HG03442 (cell line): ENCODE measurements at regions not wholly inside any gene's neighbourhood (a gene's known extent, or its start where the extent isn't known, plus 50 kb on each side); places are given as distances from the start of the nearest gene placed in this dataset.

ENCODE experiments used
- ATAC-seq: cut with Tn5 transposase; IDR thresholded peaks from one replicate; pipeline ENCODE4 v1.9.1; 2021; ENCODE audit warnings: mild to moderate bottlenecking, moderate library complexity; ENCODE audit not compliant: unreplicated experiment

DNA sequence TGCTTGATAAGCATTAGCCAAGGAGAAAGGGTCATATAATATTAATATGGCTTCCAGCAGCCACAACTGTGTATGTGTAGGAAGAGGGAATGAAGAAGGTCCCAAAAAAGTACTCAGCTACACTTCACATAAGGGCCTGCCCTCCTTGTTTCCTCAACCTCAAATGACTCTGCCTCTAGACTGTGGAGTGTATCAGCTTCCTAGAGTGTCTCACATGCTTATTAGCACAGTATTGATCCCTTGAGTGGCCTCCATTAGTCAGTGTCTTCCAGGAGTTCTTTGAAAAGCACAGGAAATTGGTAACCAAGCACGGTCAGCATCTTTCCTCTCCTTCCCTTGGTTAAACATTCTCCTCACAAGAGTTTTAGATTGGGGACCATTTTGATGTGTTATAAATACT lies 190.4 kb upstream of the ATP10B start:
- no peak for ATAC-seq

DNA sequence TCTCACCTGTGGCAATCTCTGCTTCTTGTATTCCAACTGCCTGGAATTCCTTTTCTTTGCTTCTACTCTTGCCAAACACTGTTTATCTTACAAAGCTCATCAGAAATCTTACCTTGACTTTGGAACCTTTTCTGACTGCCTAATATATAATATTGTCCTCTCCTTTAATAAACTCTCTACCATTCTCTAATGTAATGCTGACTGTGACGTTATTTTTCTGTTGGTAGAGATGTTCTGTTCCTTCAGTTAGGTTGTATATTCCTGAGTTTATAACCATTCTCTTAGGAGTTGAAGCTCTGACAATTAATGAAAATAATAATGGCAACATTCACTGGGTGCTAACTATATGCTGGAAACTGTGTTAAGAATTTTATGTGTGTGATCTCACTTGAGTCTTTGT lies 188.8 kb upstream of the ATP10B start:
- no peak for ATAC-seq

DNA sequence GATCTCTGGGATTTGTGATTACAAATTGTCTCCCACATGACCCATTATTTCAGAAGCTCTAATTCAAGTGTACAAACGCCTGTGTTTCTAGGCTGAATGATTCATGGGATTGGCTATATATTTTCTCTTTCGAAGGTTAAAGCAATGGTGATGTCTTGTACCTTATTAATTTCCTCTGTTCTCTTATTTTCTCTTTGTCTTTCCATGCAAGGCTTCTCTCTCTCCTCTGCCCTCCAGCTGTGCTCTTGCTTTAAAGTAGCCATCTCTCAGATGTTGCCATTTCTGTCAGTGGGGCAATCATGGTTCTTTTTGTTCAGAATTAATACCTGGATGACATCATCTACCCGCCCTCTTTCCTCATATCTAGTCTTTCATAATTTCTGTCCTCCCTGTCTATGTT lies 184.3 kb upstream of the ATP10B start:
- ATAC-seq: no peak

GRCh38 chr5:161034451-161034850 lies 182.4 kb upstream of the ATP10B start:
- no peak for ATAC-seq

- no peak for ATAC-seq
These were observed 178.2 kb upstream of the ATP10B start for GRCh38 chr5:161030229-161030628.

- ATAC-seq: no peak
These were observed 175.8 kb upstream of the ATP10B start for GRCh38 chr5:161027763-161028162.

- no peak for ATAC-seq
These were observed 171.5 kb upstream of the ATP10B start for GRCh38 chr5:161023551-161023950.

- ATAC-seq: no peak
These were observed 170.1 kb upstream of the ATP10B start for GRCh38 chr5:161022151-161022550.

DNA sequence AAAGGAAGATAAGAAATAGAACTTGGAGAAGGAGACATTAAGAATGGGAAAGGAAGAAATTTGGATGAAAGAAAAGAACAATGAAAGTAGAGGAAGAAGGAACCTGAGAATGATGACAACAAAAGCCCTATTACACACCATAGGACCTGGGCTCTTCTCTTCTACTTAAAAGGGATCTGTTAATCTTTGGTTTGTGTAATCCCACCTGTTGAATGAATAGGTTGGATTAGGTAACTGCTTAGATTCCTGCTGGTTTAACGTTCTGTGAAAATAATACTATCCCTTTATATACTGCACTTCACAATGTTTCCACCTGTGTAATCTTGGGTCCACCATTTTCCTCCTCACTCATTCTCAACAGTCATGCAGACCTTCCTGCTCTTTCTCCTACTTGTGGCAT lies 157.8 kb upstream of the ATP10B start:
- ATAC-seq: no peak

- no peak for ATAC-seq
These were observed 157.2 kb upstream of the ATP10B start for GRCh38 chr5:161009194-161009593.

GRCh38 chr5:161007879-161008278 lies 155.9 kb upstream of the ATP10B start:
- ATAC-seq: no peak

- no peak for ATAC-seq
These were observed 150.6 kb upstream of the ATP10B start for GRCh38 chr5:161002571-161003074.

GRCh38 chr5:161001604-161002003 lies 149.6 kb upstream of the ATP10B start:
- ATAC-seq: peak; percentile 70

GRCh38 chr5:161001142-161001541 lies 149.1 kb upstream of the ATP10B start:
- ATAC-seq: peak; percentile 46

DNA sequence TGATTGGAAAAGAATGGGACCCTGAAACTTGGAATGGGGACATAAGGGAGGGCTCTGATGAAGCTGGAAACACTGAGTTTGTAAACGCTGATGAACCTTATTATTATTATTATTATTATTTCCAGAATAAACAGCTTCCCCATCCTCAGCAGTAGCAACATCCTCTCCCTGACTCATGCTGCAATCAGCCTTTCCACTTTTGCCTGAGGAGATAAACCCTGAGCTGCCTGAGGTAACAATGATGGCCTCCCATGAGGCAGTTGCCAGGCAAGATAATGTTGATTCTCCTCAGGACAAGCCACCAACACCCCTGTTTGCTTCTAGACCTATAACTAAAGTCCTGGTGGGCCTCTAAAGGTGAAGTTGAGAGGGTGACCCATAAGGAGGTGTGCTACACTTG lies 139.2 kb upstream of the ATP10B start:
- ATAC-seq: no peak

- ATAC-seq: peak; percentile 17
These were observed 127.4 kb upstream of the ATP10B start for GRCh38 chr5:160979385-160979784.

DNA sequence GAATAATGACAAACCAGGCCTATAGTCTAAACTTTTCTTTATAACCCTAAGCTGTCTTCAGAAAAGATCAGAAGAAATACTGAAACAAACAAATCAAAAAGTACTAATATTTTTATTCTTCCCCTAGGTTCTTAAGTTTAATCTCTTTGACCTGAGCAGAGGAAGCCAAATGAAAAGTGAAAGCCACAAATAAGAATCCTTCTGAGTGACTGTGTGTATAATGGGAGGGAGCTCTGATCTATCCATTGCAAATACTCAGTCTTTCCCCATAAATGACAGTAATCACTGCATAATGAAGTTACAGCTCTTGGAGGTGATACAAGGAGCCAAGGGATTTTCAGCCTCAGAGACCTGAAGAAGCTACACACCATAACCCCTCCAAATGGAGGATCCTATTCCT lies 126.9 kb upstream of the ATP10B start:
- peak; percentile 53 for ATAC-seq

- ATAC-seq: no peak
These were observed 124.2 kb upstream of the ATP10B start for GRCh38 chr5:160976181-160976580.

DNA sequence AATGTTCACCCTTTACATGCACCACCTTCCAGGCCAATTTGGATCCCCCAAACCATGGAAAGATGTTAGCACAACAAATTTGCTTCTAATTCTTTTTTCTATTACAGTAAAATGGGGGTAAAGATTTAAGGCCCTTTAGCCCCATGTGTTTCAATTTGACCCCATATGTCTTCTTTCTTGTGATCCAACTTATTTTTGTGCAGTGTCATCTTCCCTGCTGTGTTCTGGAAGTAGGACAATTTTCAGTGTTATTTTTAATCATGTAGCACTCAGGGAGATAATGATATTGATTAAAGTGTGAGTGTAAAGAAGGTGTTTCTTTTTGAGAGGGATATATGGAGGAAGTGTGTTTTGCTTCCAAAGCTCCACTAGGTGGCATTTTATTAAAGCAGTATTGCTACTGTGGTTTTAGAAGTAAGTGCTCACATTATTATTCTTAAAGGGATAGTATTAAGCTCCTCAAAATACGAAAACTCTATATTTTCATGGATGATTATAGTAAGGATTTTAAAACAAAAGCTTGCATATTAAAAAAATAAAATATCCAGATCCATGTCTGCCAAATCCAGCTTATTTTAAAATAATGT lies 118.7 kb upstream of the ATP10B start:
- ATAC-seq: no peak

DNA sequence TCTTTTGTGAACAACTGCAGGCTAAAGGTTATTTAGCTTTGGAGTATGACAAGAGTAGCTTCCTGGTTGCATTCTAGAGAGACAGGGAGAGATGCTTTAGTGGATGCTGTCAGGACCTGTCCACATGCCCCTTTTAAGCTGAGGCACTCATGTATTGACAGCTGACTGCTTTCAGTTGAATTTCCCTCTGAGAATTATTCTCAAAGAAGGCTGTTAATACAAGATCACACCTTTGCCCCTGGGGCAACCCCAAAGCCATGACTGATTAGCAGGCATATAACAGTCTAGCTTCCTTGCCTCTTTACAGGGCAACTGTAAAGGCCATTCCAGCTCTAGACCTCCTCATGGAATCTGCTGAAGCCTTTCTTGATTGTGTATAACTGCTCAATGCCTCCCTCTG lies 117.6 kb upstream of the ATP10B start:
- no peak for ATAC-seq

DNA sequence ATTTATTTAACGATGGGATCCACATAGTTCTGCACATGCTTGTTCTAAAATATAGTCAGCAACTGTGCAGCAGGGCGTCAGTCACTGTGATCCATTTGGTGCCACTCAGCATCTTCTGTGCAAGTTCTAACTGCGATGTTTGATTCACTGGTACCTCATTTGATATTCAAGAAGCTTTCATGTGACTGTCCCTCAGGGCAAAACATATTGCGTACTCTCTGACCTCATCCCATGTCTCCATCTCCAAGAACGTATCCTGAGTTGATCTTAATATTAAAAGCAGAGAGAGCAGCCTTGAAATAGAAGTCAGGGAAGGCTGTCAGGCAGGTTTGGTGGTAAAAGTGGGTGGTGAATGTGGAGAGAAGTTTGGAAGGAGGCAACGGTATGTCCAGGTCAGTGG lies 116.5 kb upstream of the ATP10B start:
- ATAC-seq: no peak

DNA sequence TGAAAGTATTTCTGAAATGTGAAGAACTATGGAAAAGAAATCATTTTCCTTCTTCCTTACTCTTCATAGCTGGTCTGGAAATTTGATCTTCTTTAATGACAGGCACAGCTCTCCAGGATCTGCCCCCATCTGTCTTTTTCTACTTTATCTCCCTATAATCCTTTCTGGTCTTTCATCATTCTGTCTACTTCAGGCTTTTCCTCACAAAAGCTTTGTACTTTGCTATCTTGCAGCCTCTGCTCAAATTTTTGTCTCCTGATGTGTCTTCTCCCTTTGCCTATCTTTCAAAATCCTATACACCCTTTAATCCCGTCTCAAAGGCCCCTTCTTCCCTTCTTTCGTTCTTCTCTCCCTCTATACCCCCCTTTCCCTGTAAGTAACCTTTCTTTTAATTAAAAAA lies 114.9 kb upstream of the ATP10B start:
- ATAC-seq: no peak

DNA sequence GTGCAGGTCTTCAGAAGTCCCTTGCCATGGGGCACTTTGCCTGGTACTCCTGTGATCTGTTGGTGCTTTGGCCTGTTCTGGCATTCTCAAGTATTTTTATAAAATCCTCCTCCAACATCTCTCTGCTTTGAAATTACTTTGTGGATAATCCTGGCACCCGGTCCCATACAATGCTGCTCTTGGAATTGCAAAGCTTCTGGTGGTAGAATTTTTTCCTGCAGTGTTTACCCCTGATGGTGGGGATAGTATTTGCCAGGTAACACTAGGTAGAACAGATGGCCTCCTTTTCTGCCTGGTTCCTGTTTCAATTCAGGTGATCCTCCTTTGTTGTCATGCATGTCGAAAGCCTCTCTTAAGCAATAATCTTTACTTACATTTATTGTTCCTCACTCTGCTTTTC lies 109.8 kb upstream of the ATP10B start:
- ATAC-seq: no peak
